Loucy (cell line): ENCODE measurements at regions not wholly inside any gene's neighbourhood (a gene's known extent, or its start where the extent isn't known, plus 50 kb on each side); places are given as distances from the start of the nearest gene placed in this dataset.

Source experiments
- EZH2phosphoT487 ChIP-seq: fragments of 200-600 bp; IDR thresholded peaks from 2 replicates; pipeline ENCODE4 v1.6.1; 2018; ENCODE audit warnings: antibody characterized with exemption, mild to moderate bottlenecking, moderate library complexity, borderline replicate concordance
- TF ChIP-seq, protein P1 (sequence below): fragments of 200-600 bp; sonication (generic); conservative IDR thresholded peaks from 2 replicates; pipeline ENCODE4 v1.5.1; 2014; ENCODE audit warnings: mild to moderate bottlenecking, antibody characterized with exemption, low read length

DNA sequence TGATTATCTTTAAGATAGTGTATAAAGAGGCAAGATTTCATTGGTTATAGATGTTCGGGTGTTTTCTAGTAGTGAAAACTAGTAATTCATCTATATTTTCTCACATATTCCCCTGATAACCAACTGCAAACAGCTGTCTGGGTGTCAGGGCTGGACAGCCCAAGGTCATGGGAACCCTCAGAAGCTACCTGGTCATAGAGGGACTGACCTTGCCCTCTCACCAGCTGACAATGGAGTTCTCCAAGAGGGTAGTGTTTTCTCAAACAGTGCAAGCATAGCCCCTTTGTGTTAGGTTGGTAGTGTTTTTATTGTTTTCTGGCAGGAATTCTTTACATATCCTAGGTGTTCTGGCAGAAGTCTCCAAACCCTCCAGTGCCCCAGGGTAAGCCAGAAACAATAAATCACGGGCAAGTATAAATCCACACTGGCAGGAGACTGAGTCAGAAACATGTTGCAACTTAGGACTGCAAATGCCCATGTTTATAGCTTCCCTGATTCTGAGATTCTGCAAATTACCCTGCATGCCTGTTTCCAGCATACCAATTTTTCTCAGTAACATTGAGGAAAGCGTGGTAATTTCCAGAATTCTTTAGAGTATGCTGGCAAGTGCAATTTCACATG is 82.8 kb upstream of the ATP1A1 start:
- TF ChIP-seq, protein P1, sequence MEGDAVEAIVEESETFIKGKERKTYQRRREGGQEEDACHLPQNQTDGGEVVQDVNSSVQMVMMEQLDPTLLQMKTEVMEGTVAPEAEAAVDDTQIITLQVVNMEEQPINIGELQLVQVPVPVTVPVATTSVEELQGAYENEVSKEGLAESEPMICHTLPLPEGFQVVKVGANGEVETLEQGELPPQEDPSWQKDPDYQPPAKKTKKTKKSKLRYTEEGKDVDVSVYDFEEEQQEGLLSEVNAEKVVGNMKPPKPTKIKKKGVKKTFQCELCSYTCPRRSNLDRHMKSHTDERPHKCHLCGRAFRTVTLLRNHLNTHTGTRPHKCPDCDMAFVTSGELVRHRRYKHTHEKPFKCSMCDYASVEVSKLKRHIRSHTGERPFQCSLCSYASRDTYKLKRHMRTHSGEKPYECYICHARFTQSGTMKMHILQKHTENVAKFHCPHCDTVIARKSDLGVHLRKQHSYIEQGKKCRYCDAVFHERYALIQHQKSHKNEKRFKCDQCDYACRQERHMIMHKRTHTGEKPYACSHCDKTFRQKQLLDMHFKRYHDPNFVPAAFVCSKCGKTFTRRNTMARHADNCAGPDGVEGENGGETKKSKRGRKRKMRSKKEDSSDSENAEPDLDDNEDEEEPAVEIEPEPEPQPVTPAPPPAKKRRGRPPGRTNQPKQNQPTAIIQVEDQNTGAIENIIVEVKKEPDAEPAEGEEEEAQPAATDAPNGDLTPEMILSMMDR, result no peak
- no peak for TF ChIP-seq EZH2phosphoT487
